Epidermal melanocyte (primary cell): ENCODE measurements at regions not wholly inside any gene's neighbourhood (a gene's known extent, or its start where the extent isn't known, plus 50 kb on each side); places are given as distances from the start of the nearest gene placed in this dataset.

Experiments used
- DNase-seq: peaks from one replicate; pipeline ENCODE4 v3.0.0; 2011; ENCODE audit warnings: low spot score; ENCODE audit not compliant: insufficient read length

- DNase-seq = no peak
These were observed 463.3 kb downstream of the IRS1 start for GRCh38 chr2:226336283-226336682.

- peak; percentile 61 for DNase-seq
These were observed 464.5 kb downstream of the IRS1 start for GRCh38 chr2:226334981-226335720.

GRCh38 chr2:226333388-226333787 lies 466.2 kb downstream of the IRS1 start:
- DNase-seq = no peak

- DNase-seq = no peak
These were observed 469.4 kb downstream of the IRS1 start for GRCh38 chr2:226330206-226330605.

- no peak for DNase-seq
These were observed 470.4 kb downstream of the IRS1 start for GRCh38 chr2:226329180-226329579.

GRCh38 chr2:226327830-226328229 lies 471.8 kb downstream of the IRS1 start:
- DNase-seq = no peak

- no peak for DNase-seq
These were observed 474.1 kb downstream of the IRS1 start for GRCh38 chr2:226325526-226325925.

GRCh38 chr2:226320076-226320948 lies 479.3 kb downstream of the IRS1 start:
- DNase-seq = no peak

GRCh38 chr2:226317970-226318369 lies 481.6 kb downstream of the IRS1 start:
- no peak for DNase-seq

- DNase-seq = no peak
These were observed 486.6 kb downstream of the IRS1 start for GRCh38 chr2:226313060-226313459.

GRCh38 chr2:226312155-226312554 lies 487.5 kb downstream of the IRS1 start:
- no peak for DNase-seq

GRCh38 chr2:226310146-226310545 lies 489.5 kb downstream of the IRS1 start:
- DNase-seq = no peak

GRCh38 chr2:226308986-226309385 lies 490.6 kb downstream of the IRS1 start:
- DNase-seq = peak; percentile 40

GRCh38 chr2:226308323-226308680 lies 491.3 kb downstream of the IRS1 start:
- no peak for DNase-seq

GRCh38 chr2:226307487-226308322 lies 491.9 kb downstream of the IRS1 start:
- DNase-seq = no peak

GRCh38 chr2:226306969-226307368 lies 492.7 kb downstream of the IRS1 start:
- DNase-seq = no peak

GRCh38 chr2:226304308-226304707 lies 495.3 kb downstream of the IRS1 start:
- DNase-seq = no peak

GRCh38 chr2:226303707-226304106 lies 495.9 kb downstream of the IRS1 start:
- DNase-seq = no peak

- no peak for DNase-seq
These were observed 499.3 kb downstream of the IRS1 start for GRCh38 chr2:226300196-226300886.

- DNase-seq = no peak
These were observed 499.8 kb downstream of the IRS1 start for GRCh38 chr2:226299771-226300170.

GRCh38 chr2:226295681-226296080 lies 503.9 kb downstream of the IRS1 start:
- DNase-seq = no peak
